GM13977 (cell line): ENCODE measurements at regions not wholly inside any gene's neighbourhood (a gene's known extent, or its start where the extent isn't known, plus 50 kb on each side); places are given as distances from the start of the nearest gene placed in this dataset.

Experiments used
- DNase-seq: peaks from one replicate; pipeline ENCODE4 v3.0.0; 2012; ENCODE audit warnings: low spot score
- CTCF ChIP-seq: IDR thresholded peaks from 2 replicates; pipeline ENCODE4 v1.5.1; 2012; ENCODE audit warnings: mild to moderate bottlenecking, control low read depth; ENCODE audit not compliant: insufficient read depth; ENCODE audit errors: extremely low read depth, missing control alignments
- in situ Hi-C: fragments of 300-500 bp; cut with MboI; formaldehyde crosslinking; loops from one replicate; pipeline ENCODE4 v1.12.0; 2022; ENCODE audit warnings: low sequenced_read_pairs, low pct_unique_long_range_greater_than_20kb, mixed read lengths, inconsistent platforms; ENCODE audit not compliant: unreplicated experiment

DNA sequence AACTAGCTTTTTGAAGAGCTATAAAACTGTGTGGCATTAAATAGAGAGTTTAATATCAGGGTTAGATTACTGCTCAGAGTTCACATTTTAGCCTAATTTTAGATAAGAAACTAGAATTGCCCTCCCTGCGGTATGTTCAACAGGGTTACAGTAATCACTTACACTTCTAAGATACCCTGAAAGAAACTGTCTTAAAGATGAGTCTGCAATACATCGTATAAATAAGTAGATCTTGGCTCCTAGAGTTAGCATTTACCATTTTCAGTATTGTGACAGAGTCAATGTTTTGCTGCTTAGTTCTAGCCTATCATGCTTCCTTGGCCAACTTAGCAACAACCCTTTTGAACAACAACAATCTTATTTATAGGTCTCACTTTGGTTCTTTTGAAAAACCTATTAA lies 217.8 kb upstream of the NDST4 start:
- no peak for TF ChIP-seq CTCF
- in situ Hi-C loops = no loop called here
- DNase-seq = no peak

DNA sequence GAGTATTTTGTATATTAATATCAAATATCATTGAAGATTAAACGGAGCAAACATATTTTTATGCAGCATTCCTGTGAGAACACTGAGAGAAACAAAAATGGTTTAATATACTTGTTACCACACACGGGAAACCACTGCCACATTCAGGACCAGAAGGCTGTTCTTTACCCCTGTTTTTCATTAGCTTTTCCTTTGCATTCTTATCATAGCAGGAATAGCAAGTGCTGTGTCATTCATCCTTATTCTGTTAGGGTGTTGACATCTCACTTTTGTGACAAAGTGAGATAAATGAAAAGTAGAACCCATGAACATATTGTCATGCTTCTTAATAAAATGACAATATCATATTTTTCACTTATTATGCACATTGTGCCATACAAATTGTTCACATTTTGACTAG lies 212.4 kb upstream of the NDST4 start:
- DNase-seq = no peak
- in situ Hi-C loops = no loop called here
- no peak for TF ChIP-seq CTCF

- no peak for TF ChIP-seq CTCF
- in situ Hi-C loops = no loop called here
- DNase-seq = no peak
These were observed 209.8 kb upstream of the NDST4 start for GRCh38 chr4:115323106-115323707.

DNA sequence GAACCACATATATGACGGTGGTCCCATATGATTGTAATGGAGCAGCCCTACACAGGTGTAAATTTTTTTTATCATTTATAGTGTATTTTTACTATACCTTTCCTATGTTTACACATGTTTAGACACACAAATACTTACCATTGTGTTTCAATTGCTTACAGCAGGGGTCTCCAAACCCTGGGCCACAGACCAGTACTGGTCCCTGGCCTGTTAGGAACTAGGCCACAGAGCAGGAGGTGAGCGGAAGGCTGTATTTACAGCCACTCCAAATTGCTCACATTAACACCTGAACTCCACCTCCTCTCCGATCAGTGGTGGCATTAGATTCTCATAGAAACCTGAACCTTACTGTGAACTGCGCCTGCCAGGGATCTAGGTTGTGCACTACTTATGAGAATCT lies 201.8 kb upstream of the NDST4 start:
- no peak for TF ChIP-seq CTCF
- in situ Hi-C loops = no loop called here
- no peak for DNase-seq

GRCh38 chr4:115310641-115311040 lies 197.2 kb upstream of the NDST4 start:
- TF ChIP-seq CTCF = no peak
- no peak for DNase-seq
- in situ Hi-C loops = no loop called here

DNA sequence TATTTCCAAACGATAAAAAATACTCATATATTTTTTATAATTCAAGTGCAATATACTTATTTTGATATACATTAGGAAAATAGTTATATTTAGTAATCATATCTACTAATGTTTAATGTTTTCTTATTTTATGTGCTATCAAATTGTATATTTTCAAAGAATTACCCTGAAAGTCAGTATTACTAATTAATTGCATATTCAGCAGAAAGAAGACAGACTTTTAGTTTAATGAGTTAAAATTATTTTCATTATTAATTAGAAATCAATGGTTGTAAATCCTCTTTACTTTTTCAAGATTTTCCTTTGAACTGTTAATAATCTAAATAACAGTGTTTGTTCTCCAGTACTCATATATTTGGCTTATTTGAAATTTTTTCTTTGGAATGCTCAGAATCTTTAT lies 181.3 kb upstream of the NDST4 start:
- in situ Hi-C loops = no loop called here
- DNase-seq = no peak
- no peak for TF ChIP-seq CTCF

GRCh38 chr4:115293093-115293462 lies 179.7 kb upstream of the NDST4 start:
- in situ Hi-C loops = no loop called here
- TF ChIP-seq CTCF = no peak
- DNase-seq = no peak
